HepG2 (cell line): ENCODE measurements at regions not wholly inside any gene's neighbourhood (a gene's known extent, or its start where the extent isn't known, plus 50 kb on each side); places are given as distances from the start of the nearest gene placed in this dataset.

ENCODE experiments used
- ATAC-seq: fragments of 200-7000 bp; cut with Tn5 transposase; 3 replicates; pipeline ENCODE4 v1.9.1; 2020; ENCODE audit warnings: mild to moderate bottlenecking, moderate library complexity
- BruUV-seq: library from RNA; stranded (reverse); fragments of 400-500 nt; replicated peaks from 2 replicates; lab custom pipeline; 2021; lab: Mats Ljungman, UMichigan
- CTCF ChIA-PET: fragments of 300-600 bp; formaldehyde crosslinking; extraction: SDS; loops from one replicate; lab custom pipeline; 2021; ENCODE audit warnings: low total read pairs, inconsistent platforms, low intra/inter-chr PET ratio; lab: Yijun Ruan, JAX
- POLR2A ChIA-PET: fragments of 350-600 bp; sonication (Branson Sonifier 250); formaldehyde crosslinking; loops from one replicate; lab custom pipeline; 2020; ENCODE audit warnings: antibody characterized with exemption, inconsistent platforms; lab: Yijun Ruan, JAX
- DNase-seq: peaks from one replicate; pipeline ENCODE4 v3.0.0-alpha.2; 2015; ENCODE audit warnings: low spot score
- FAIRE-seq: peaks from 3 replicates; lab custom pipeline; 2011; peaks lifted over from hg19 to GRCh38; lab: Jason Lieb, UNC
- H2AFZ ChIP-seq: one replicate; pipeline ENCODE4 v1.6.1; 2011; ENCODE audit warnings: low read length, inconsistent platforms
- H3K27ac ChIP-seq: fragments of 300-600 bp; 3 replicates; pipeline ENCODE4 v1.8.0; 2011; ENCODE audit warnings: mixed run types, mild to moderate bottlenecking, mixed read lengths, low read length, inconsistent platforms; ENCODE audit not compliant: insufficient read depth; ENCODE audit errors: extremely low read length
- H3K27me3 ChIP-seq, 2 experiments: fragments of 200-600 bp in 1 of 2; 2 replicates in 1 of 2; 3 replicates in 1 of 2; pipeline versions ENCODE4 v1.6.0 to v1.8.0; 2011; ENCODE audit warnings: low read length in 2 of 2, mild to moderate bottlenecking in 2 of 2, moderate library complexity in 2 of 2, inconsistent platforms in 1 of 2; ENCODE audit not compliant: insufficient read depth in 2 of 2, control insufficient read depth in 1 of 2
- H3K36me3 ChIP-seq, 2 experiments: fragments of 200-600 bp in 1 of 2; replicated peaks in 1 of 2; 2 replicates in 1 of 2; 3 replicates in 1 of 2; pipeline versions ENCODE4 v1.5.1 to v1.8.0; 2011; ENCODE audit warnings: low read length in 2 of 2, inconsistent platforms in 1 of 2; ENCODE audit not compliant: insufficient read depth in 2 of 2, control insufficient read depth in 1 of 2
- H3K4me1 ChIP-seq: 2 replicates; pipeline ENCODE4 v1.5.1; 2012; ENCODE audit warnings: low read length, inconsistent platforms; ENCODE audit not compliant: insufficient read depth
- H3K4me2 ChIP-seq: 2 replicates; pipeline ENCODE4 v1.6.0; 2011; ENCODE audit warnings: low read depth, low read length, inconsistent platforms
- H3K4me3 ChIP-seq, 3 experiments: fragments of 200-600 bp in 1 of 3; sonication (generic), shearing (Covaris generic) in 1 of 3; replicated peaks in 1 of 3; 2 replicates each; pipeline ENCODE4 v1.5.1; 2011 to 2016; ENCODE audit warnings: low read length in 3 of 3, inconsistent platforms in 2 of 3, low read depth in 2 of 3, mild to moderate bottlenecking in 2 of 3, control low read depth in 1 of 3, mixed read lengths in 1 of 3; ENCODE audit not compliant: insufficient read depth in 1 of 3
- H3K79me2 ChIP-seq: one replicate; pipeline ENCODE4 v1.6.1; 2011; ENCODE audit warnings: low read length, inconsistent platforms; ENCODE audit not compliant: insufficient read depth
- H3K9ac ChIP-seq: 2 replicates; pipeline ENCODE4 v1.6.0; 2011; ENCODE audit warnings: mild to moderate bottlenecking, low read depth, low read length, inconsistent platforms; ENCODE audit not compliant: insufficient read depth
- H3K9me3 ChIP-seq: 2 replicates; pipeline ENCODE4 v1.5.1; 2012; ENCODE audit warnings: mild to moderate bottlenecking, low read length
- H4K20me1 ChIP-seq: 2 replicates; pipeline ENCODE4 v1.6.0; 2011; ENCODE audit warnings: inconsistent platforms, mild to moderate bottlenecking, low read length, moderate library complexity; ENCODE audit not compliant: insufficient read depth
- HNF4G ChIP-seq, 2 experiments: sonication (generic) in 1 of 2; formaldehyde crosslinking in 1 of 2; IDR thresholded peaks; 2 replicates each; pipeline versions ENCODE4 v1.4.0 to v1.6.1; 2011 to 2020; ENCODE audit warnings: borderline replicate concordance in 2 of 2, low read depth in 2 of 2, mild to moderate bottlenecking in 2 of 2, low read length in 1 of 2, missing genetic modification reagents in 1 of 2, moderate library complexity in 1 of 2
- MEF2D ChIP-seq: sonication (generic); formaldehyde crosslinking; IDR thresholded peaks from 2 replicates; pipeline ENCODE4 v1.5.1; 2020; ENCODE audit warnings: mild to moderate bottlenecking, missing genetic modification reagents
- NBN ChIP-seq: fragments of 450-650 bp; conservative IDR thresholded peaks from 2 replicates; pipeline ENCODE4 v1.6.1; 2017
- SIX1 ChIP-seq: sonication (generic); formaldehyde crosslinking; IDR thresholded peaks from 2 replicates; pipeline ENCODE4 v1.4.0; 2020; ENCODE audit warnings: missing genetic modification reagents, borderline replicate concordance
- THYN1 ChIP-seq: sonication (generic); formaldehyde crosslinking; IDR thresholded peaks from 2 replicates; pipeline ENCODE4 v1.8.1; 2023; ENCODE audit warnings: low read depth, mild to moderate bottlenecking, moderate library complexity, missing genetic modification reagents, borderline replicate concordance
- ZBTB8A ChIP-seq: sonication (generic); formaldehyde crosslinking; IDR thresholded peaks from 2 replicates; pipeline ENCODE4 v1.4.0; 2020; ENCODE audit warnings: mild to moderate bottlenecking, low read depth, missing genetic modification reagents, borderline replicate concordance
- ZNF749 ChIP-seq: sonication (generic); formaldehyde crosslinking; IDR thresholded peaks from 2 replicates; pipeline ENCODE4 v1.8.0; 2022; ENCODE audit warnings: mild to moderate bottlenecking, missing genetic modification reagents, moderate library complexity, borderline replicate concordance
- WGBS: methylation state at CpG from one replicate; pipeline ENCODE4 v1.1.6; 2017; ENCODE audit warnings: low lambda C conversion rate; 5-methylcytosine and 5-hydroxymethylcytosine counted together
- in situ Hi-C: cut with HindIII; loops from 2 replicates; pipeline ENCODE4 v1.10.0; 2017; ENCODE audit warnings: low pct_unique_long_range_greater_than_20kb; ENCODE audit not compliant: extremely low pct_ligation_motif_present
- intact Hi-C: fragments of 100-400 bp; cut with micrococcal nuclease; formaldehyde crosslinking; loops from one replicate; pipeline ENCODE4 v1.10.0; 2022; ENCODE audit not compliant: unreplicated experiment
- TF ChIP-seq, protein P1 (sequence below): IDR thresholded peaks from 2 replicates; pipeline ENCODE4 v1.6.1; 2016; ENCODE audit warnings: low read depth, borderline replicate concordance

DNA sequence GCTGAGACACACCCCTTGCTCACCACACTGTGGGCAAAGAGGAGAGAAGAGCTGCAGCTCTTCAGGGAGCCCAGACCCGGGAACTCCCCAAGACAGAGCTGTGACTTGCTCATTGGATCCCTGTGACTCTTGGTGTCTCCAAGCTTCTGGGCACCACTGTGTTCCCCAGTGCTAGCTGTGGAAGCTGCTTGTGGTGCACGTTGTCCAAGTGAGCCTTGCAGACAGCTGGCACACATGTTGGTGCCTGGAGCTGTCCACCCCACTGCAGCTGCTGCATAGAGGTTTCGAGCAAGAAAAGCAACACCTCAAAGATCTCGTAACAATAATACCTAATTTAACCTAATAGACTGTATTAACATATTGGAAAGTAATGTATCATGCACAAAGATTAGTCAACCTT is 1089.3 kb downstream of the PCDH18 start (continued):
- TF ChIP-seq HNF4G (IDR thresholded peaks at IDR 0.05; ENCODE audit: borderline replicate concordance, low read depth, low read length), result no peak
- no peak for TF ChIP-seq HNF4G (CRISPR knock-in tag; IDR thresholded peaks at IDR 0.05; ENCODE audit: borderline replicate concordance, low read depth)
- TF ChIP-seq ZNF749 (CRISPR knock-in tag), result no peak
- TF ChIP-seq ZBTB8A (CRISPR knock-in tag), result no peak
- TF ChIP-seq, protein P1, sequence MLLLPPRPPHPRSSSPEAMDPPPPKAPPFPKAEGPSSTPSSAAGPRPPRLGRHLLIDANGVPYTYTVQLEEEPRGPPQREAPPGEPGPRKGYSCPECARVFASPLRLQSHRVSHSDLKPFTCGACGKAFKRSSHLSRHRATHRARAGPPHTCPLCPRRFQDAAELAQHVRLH, result no peak
- no peak for TF ChIP-seq SIX1 (CRISPR knock-in tag)
- TF ChIP-seq THYN1 (CRISPR knock-in tag), result no peak
- TF ChIP-seq MEF2D (CRISPR knock-in tag), result no peak

DNA sequence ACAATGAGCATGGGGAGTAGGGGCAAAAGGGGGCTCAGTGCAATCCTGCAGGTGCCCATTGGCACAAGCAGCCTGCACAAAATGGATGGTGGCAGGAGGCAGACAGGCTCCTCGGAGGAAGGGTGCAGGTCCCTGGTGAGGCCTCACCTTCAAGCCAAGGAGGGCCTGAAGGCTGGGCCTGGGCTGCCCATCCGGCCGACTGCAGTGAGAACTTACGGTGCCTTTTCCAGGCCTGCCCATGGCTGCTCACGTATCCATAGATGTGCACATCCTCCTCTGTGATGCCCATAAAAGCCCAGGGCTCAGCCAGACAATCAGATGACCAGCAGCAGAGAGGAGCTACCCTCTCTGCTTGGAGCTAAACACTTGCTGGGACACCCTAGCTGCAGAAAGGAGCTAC is 1089.8 kb downstream of the PCDH18 start:
- POLR2A ChIA-PET, result no interaction called here
- FAIRE-seq, result no peak
- no peaks in the 10 kb centered on the region for H3K27me3 ChIP-seq
- H4K20me1 ChIP-seq, result no peaks in the 10 kb centered on the region
- no peaks in the 10 kb centered on the region for H3K9me3 ChIP-seq
- H3K9ac ChIP-seq, result no peak overlapping the region
- no peak overlapping the region for H3K4me3 ChIP-seq
- no peak for ATAC-seq
- no peak overlapping the region for H2AFZ ChIP-seq
- H3K79me2 ChIP-seq, result no peaks in the 10 kb centered on the region
- 20% methylated on average over 3 of the region's 5 CpGs for WGBS
- TF ChIP-seq NBN, result no peak
- intact Hi-C loops (no loop called here), in situ Hi-C loops (no loop called here)
- H3K4me1 ChIP-seq, result no peaks in the 10 kb centered on the region
- H3K4me2 ChIP-seq, result no peak overlapping the region
- H3K36me3 ChIP-seq, result no peaks in the 10 kb centered on the region
- DNase-seq, result no peak
- BruUV-seq, result no TSS peak
- H3K27ac ChIP-seq, result no peak overlapping the region
- CTCF ChIA-PET, result no interaction called here
